HUES48 (cell line): ENCODE measurements at regions not wholly inside any gene's neighbourhood (a gene's known extent, or its start where the extent isn't known, plus 50 kb on each side); places are given as distances from the start of the nearest gene placed in this dataset.

Experiments used
- H3K27ac ChIP-seq: one replicate; pipeline ENCODE4 v1.7.0; 2013; ENCODE audit warnings: low read depth, low read length, inconsistent platforms
- H3K27me3 ChIP-seq: 2 replicates; pipeline ENCODE4 v1.6.1; 2013; ENCODE audit warnings: mild to moderate bottlenecking, low read length; ENCODE audit not compliant: control insufficient read depth, insufficient read depth
- H3K36me3 ChIP-seq: 2 replicates; pipeline ENCODE4 v1.6.1; 2013; ENCODE audit warnings: low read length; ENCODE audit not compliant: control insufficient read depth, insufficient read depth
- H3K4me1 ChIP-seq: 2 replicates; pipeline ENCODE4 v1.6.1; 2013; ENCODE audit warnings: mild to moderate bottlenecking, low read length; ENCODE audit not compliant: control insufficient read depth, insufficient read depth
- H3K4me3 ChIP-seq: 2 replicates; pipeline ENCODE4 v1.5.1; 2013; ENCODE audit warnings: mild to moderate bottlenecking, low read depth, low read length
- H3K9ac ChIP-seq: 2 replicates; pipeline ENCODE4 v1.6.1; 2013; ENCODE audit warnings: mild to moderate bottlenecking, low read depth, low read length, moderate library complexity
- H3K9me3 ChIP-seq: 2 replicates; pipeline ENCODE4 v1.6.1; 2013; ENCODE audit warnings: low read length; ENCODE audit not compliant: control insufficient read depth, insufficient read depth

DNA sequence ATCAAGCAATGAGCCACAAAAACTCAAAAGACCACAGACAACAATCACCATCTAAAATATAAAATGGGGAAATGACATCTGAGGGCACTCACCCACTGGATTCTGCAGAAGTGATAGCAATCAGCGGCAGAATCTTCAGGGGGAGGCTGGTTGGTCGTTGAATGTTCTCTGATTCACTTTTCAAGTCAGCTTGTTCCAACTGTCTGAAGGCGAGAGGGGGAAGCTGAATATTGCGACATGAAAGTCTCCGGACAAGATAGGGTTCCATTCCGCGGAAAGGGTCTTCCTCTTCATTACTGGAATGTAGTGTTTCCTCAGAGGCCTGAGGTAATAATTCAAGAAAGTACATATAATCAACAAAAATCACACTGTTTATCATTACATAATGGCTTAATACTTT is 94.9 kb upstream of the PDE4D start:
- no peak overlapping the region for H3K9ac ChIP-seq
- H3K27me3 ChIP-seq = no peaks in the 10 kb centered on the region
- no peak overlapping the region for H3K27ac ChIP-seq
- no peak overlapping the region for H3K4me3 ChIP-seq
- H3K4me1 ChIP-seq = no peaks in the 10 kb centered on the region
- H3K36me3 ChIP-seq = no peaks in the 10 kb centered on the region
- H3K9me3 ChIP-seq = no peaks in the 10 kb centered on the region

DNA sequence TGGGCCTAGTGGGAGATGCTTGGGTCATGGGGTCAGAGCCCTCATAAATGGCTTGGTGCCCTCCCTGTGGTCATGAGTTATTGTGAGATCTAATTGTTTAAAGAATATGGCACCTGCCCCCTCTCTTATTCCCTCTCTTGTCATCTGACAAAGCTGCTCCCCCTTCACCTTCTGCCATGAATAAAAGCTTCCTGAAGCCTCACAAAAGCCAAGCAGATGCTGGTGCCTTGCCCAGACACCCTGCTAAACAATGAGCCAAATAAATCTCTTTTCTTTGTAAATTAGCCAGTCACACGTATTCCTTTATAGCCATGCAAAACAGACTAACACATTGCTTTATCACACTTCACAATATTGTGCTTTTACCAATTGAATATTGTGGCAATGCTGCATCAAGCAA is 82.8 kb upstream of the PDE4D start:
- Histone ChIP-seq H3K4me1 (no peaks in the 10 kb centered on the region), H3K9ac (no peak overlapping the region), H3K36me3 (no peaks in the 10 kb centered on the region), H3K9me3 (no peaks in the 10 kb centered on the region), H3K4me3 (no peak overlapping the region), H3K27me3 (no peaks in the 10 kb centered on the region), H3K27ac (no peak overlapping the region)

DNA sequence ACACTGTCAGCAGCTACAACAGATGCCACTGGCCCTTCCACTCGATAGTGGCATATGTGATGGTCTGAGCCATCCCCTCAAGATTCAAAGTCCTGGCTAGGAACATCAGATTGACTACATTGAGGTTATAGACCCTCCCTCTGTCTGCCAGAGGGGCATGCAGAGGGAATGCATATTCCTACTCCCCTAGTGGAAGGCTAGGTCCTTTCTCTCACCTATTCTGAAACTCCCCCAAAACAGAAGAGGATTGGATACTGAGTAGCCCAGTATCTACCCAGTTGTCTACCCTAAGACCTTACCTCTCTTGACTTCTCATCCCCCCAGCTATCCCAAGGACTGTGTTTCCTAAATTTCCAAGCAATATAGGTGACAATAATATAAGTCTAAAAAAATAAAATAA is 78.5 kb upstream of the PDE4D start:
- no peaks in the 10 kb centered on the region for H3K27me3 ChIP-seq
- H3K9ac ChIP-seq = no peak overlapping the region
- no peaks in the 10 kb centered on the region for H3K36me3 ChIP-seq
- H3K4me3 ChIP-seq = no peak overlapping the region
- H3K9me3 ChIP-seq = no peaks in the 10 kb centered on the region
- H3K4me1 ChIP-seq = no peaks in the 10 kb centered on the region
- H3K27ac ChIP-seq = no peak overlapping the region

DNA sequence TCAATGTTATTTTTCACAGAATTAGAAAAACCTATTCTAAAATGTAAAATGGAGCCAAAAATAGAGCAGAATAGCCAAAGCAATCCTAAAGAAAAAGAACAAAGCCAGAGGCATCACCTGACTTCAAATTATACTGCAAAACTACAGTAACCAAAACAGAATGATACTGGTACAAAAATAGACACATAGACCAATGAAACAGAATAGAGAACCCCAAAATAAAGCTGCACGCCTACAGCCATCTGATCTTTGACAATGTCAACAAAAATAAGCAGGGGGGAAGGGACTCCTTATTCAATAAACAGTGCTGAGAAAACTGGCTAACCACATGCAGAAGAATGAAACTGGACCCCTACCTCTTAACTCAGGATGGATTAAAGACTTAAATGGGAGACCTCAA is 65.8 kb upstream of the PDE4D start:
- Histone ChIP-seq H3K4me1 (no peaks in the 10 kb centered on the region; the same call in 1 of the 2 replicates), H3K9ac (no peak overlapping the region), H3K9me3 (no peaks in the 10 kb centered on the region), H3K27ac (no peak overlapping the region), H3K27me3 (no peaks in the 10 kb centered on the region), H3K36me3 (no peaks in the 10 kb centered on the region), H3K4me3 (no peak overlapping the region)

GRCh38 chr5:59956130-59956783 is 62.7 kb upstream of the PDE4D start:
- no peak overlapping the region for H3K27ac ChIP-seq
- H3K4me1 ChIP-seq = no peaks in the 10 kb centered on the region; the same call in 1 of the 2 replicates
- no peaks in the 10 kb centered on the region for H3K9me3 ChIP-seq
- H3K27me3 ChIP-seq = no peaks in the 10 kb centered on the region
- H3K36me3 ChIP-seq = no peaks in the 10 kb centered on the region
- H3K4me3 ChIP-seq = no peak overlapping the region
- no peak overlapping the region for H3K9ac ChIP-seq

DNA sequence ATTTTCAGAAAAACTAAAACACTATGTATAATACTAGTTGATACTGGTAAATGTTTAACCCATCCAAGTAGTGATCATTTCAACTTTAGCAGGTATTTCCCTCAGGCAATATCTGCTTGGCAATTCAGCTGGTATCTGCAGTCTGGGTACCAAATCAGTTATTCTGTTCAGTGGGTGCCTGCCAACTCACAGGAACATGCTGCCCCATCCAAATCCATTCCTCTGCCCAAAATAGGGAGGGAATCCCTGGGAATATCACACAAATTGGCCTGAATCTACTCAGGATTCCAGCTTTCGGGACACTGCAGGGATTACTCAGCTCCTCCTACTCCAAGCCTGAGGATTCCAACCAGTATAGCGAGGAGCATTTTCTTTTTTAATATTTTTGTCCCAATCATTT is 61.7 kb upstream of the PDE4D start:
- Histone ChIP-seq H3K27me3 (no peaks in the 10 kb centered on the region), H3K36me3 (no peaks in the 10 kb centered on the region), H3K27ac (no peak overlapping the region), H3K4me1 (no peaks in the 10 kb centered on the region; the same call in 1 of the 2 replicates), H3K4me3 (no peak overlapping the region), H3K9me3 (no peaks in the 10 kb centered on the region), H3K9ac (no peak overlapping the region)

DNA sequence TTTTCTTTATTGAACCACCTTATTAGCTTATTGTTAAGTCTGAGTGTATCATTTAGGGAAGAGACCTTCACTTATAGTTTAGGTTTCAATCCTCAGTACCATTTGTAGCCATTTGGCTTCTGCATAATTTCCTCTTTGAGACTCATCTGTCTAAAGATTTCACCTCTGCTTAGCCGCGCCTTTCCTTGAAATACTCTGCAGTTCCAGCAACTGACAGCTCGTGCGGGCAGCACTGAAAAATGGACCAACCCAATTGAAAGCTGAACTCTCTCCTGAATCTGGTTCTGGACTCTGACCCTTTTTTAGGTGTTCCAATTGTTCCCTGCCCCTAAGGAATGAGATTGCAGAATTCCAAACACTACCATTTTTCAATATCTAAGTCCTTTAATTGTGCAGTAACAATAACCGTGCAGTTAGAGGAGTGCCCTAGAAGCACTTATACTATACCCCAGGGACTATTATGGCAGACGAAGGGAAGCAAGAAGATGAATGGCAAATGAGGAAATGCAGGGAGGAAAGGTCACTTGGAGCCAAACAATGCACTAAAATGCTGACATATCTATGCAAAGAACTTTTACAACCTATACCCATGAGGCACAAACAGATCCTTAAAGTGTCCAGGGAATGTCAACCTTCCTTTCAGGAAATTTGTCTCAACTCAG is 50.1 kb upstream of the PDE4D start:
- H3K27me3 ChIP-seq = no peaks in the 10 kb centered on the region
- H3K4me1 ChIP-seq = no peaks in the 10 kb centered on the region
- H3K9ac ChIP-seq = no peak overlapping the region
- no peak overlapping the region for H3K4me3 ChIP-seq
- H3K9me3 ChIP-seq = no peaks in the 10 kb centered on the region
- no peaks in the 10 kb centered on the region for H3K36me3 ChIP-seq
- no peak overlapping the region for H3K27ac ChIP-seq
